GM21529 (cell line): ENCODE measurements at regions not wholly inside any gene's neighbourhood (a gene's known extent, or its start where the extent isn't known, plus 50 kb on each side); places are given as distances from the start of the nearest gene placed in this dataset.

Experiments used
- ATAC-seq: cut with Tn5 transposase; IDR thresholded peaks from one replicate; pipeline ENCODE4 v1.9.1; 2021; ENCODE audit not compliant: unreplicated experiment

- ATAC-seq: no peak
These were observed 309.1 kb downstream of the TOX3 start for GRCh38 chr16:52237823-52238222.

GRCh38 chr16:52235186-52235585, 311.8 kb downstream of the TOX3 start:
- no peak for ATAC-seq

- no peak for ATAC-seq
These were observed 312.3 kb downstream of the TOX3 start for GRCh38 chr16:52234626-52235025.

GRCh38 chr16:52229471-52229870, 317.5 kb downstream of the TOX3 start:
- no peak for ATAC-seq

GRCh38 chr16:52227851-52228250, 319.1 kb downstream of the TOX3 start:
- no peak for ATAC-seq

GRCh38 chr16:52212841-52213240, 334.1 kb downstream of the TOX3 start:
- no peak for ATAC-seq

GRCh38 chr16:52209227-52209626, 337.7 kb downstream of the TOX3 start:
- no peak for ATAC-seq

- ATAC-seq: no peak
These were observed 343.8 kb downstream of the TOX3 start for GRCh38 chr16:52203096-52203495.

GRCh38 chr16:52193441-52193840, 353.5 kb downstream of the TOX3 start:
- ATAC-seq: no peak

GRCh38 chr16:52191531-52192134, 355.3 kb downstream of the TOX3 start:
- ATAC-seq: peak; percentile 79

- ATAC-seq: no peak
These were observed 362.6 kb downstream of the TOX3 start for GRCh38 chr16:52184336-52184735.

- no peak for ATAC-seq
These were observed 364.1 kb downstream of the TOX3 start for GRCh38 chr16:52182840-52183239.

- ATAC-seq: no peak
These were observed 372.8 kb downstream of the TOX3 start for GRCh38 chr16:52174168-52174567.

- ATAC-seq: no peak
These were observed 375.5 kb downstream of the TOX3 start for GRCh38 chr16:52171481-52171880.

- no peak for ATAC-seq
These were observed 379.6 kb downstream of the TOX3 start for GRCh38 chr16:52167328-52167727.

- ATAC-seq: no peak
These were observed 381.0 kb downstream of the TOX3 start for GRCh38 chr16:52165961-52166360.

GRCh38 chr16:52149003-52149402, 397.9 kb downstream of the TOX3 start:
- ATAC-seq: no peak

- no peak for ATAC-seq
These were observed 405.1 kb downstream of the TOX3 start for GRCh38 chr16:52141871-52142270.

GRCh38 chr16:52128361-52128760, 418.6 kb downstream of the TOX3 start:
- ATAC-seq: no peak

GRCh38 chr16:52123842-52124241, 423.1 kb downstream of the TOX3 start:
- ATAC-seq: no peak

GRCh38 chr16:52123061-52123839, 423.7 kb downstream of the TOX3 start:
- no peak for ATAC-seq

GRCh38 chr16:52117171-52117570, 429.8 kb downstream of the TOX3 start:
- ATAC-seq: no peak

GRCh38 chr16:52114379-52114778, 432.6 kb downstream of the TOX3 start:
- ATAC-seq: no peak
